GM21423 (cell line): ENCODE measurements at regions not wholly inside any gene's neighbourhood (a gene's known extent, or its start where the extent isn't known, plus 50 kb on each side); places are given as distances from the start of the nearest gene placed in this dataset.
"Not testable (repeated sequence)": the region's sequence is repeated elsewhere in the genome, so short reads cannot be mapped to it uniquely, and the experiment has no call there.

Experiments
- ATAC-seq: cut with Tn5 transposase; IDR thresholded peaks from one replicate; pipeline ENCODE4 v1.9.1; 2021; ENCODE audit warnings: mild to moderate bottlenecking, moderate library complexity; ENCODE audit not compliant: unreplicated experiment

- peak; percentile 96 for ATAC-seq
These were observed 252.2 kb upstream of the TBL1XR1 start for GRCh38 chr3:177449360-177450006.

- no peak for ATAC-seq
These were observed 254.0 kb upstream of the TBL1XR1 start for GRCh38 chr3:177451301-177451750.

GRCh38 chr3:177451864-177452830 lies 254.9 kb upstream of the TBL1XR1 start:
- ATAC-seq = no peak

GRCh38 chr3:177452831-177453450 lies 255.7 kb upstream of the TBL1XR1 start:
- no peak for ATAC-seq

GRCh38 chr3:177453451-177453844 lies 256.2 kb upstream of the TBL1XR1 start:
- ATAC-seq = no peak

GRCh38 chr3:177457204-177457603 lies 259.9 kb upstream of the TBL1XR1 start:
- not testable (repeated sequence) for ATAC-seq

- ATAC-seq = no peak
These were observed 262.1 kb upstream of the TBL1XR1 start for GRCh38 chr3:177459401-177459800.

GRCh38 chr3:177460047-177460446 lies 262.8 kb upstream of the TBL1XR1 start:
- ATAC-seq = no peak

GRCh38 chr3:177461765-177462164 lies 264.5 kb upstream of the TBL1XR1 start:
- ATAC-seq = no peak

GRCh38 chr3:177463341-177463740 lies 266.1 kb upstream of the TBL1XR1 start:
- ATAC-seq = not testable (repeated sequence)

GRCh38 chr3:177463863-177464262 lies 266.6 kb upstream of the TBL1XR1 start:
- ATAC-seq = no peak

GRCh38 chr3:177464392-177465256 lies 267.3 kb upstream of the TBL1XR1 start:
- ATAC-seq = no peak

GRCh38 chr3:177465257-177465642 lies 268.0 kb upstream of the TBL1XR1 start:
- ATAC-seq = no peak

GRCh38 chr3:177466074-177466473 lies 268.8 kb upstream of the TBL1XR1 start:
- no peak for ATAC-seq

- not testable (repeated sequence) for ATAC-seq
These were observed 269.3 kb upstream of the TBL1XR1 start for GRCh38 chr3:177466622-177467021.

- no peak for ATAC-seq
These were observed 270.1 kb upstream of the TBL1XR1 start for GRCh38 chr3:177467247-177467985.

GRCh38 chr3:177468331-177468730 lies 271.0 kb upstream of the TBL1XR1 start:
- ATAC-seq = no peak

GRCh38 chr3:177468816-177469215 lies 271.5 kb upstream of the TBL1XR1 start:
- ATAC-seq = no peak

GRCh38 chr3:177469216-177469615 lies 271.9 kb upstream of the TBL1XR1 start:
- ATAC-seq = no peak
